GM12875 (cell line): ENCODE measurements at regions not wholly inside any gene's neighbourhood (a gene's known extent, or its start where the extent isn't known, plus 50 kb on each side); places are given as distances from the start of the nearest gene placed in this dataset.

Source experiments
- H3K4me3 ChIP-seq: one replicate; pipeline ENCODE4 v1.5.1; 2011; ENCODE audit warnings: low read depth, low read length, control low read depth
- TF ChIP-seq, protein P1 (sequence below): IDR thresholded peaks from 2 replicates; pipeline ENCODE4 v1.5.1; 2011; ENCODE audit warnings: low read depth, mild to moderate bottlenecking, control low read depth, inconsistent platforms, low read length, moderate library complexity, borderline replicate concordance; ENCODE audit not compliant: insufficient read depth

DNA sequence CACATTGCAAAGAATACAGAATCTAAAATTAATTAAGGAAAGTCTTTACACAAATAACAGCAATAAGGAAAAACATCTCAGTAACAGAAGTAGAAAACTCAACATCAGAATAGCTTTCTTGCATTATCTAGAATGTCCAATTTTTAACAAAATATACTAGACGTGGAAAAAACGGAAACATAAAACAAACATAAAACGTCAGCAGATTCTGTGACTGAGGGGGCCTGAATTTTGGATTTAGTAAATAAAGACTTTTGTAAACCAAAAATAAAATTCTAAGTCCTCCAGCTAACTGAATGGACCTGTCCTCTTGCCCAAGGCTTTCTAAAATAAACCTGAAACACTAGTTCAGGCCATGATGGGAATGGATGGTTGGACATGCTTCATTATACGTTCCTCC is 773.5 kb upstream of the LRRTM1 start:
- H3K4me3 ChIP-seq: no peak overlapping the region
- TF ChIP-seq, protein P1, sequence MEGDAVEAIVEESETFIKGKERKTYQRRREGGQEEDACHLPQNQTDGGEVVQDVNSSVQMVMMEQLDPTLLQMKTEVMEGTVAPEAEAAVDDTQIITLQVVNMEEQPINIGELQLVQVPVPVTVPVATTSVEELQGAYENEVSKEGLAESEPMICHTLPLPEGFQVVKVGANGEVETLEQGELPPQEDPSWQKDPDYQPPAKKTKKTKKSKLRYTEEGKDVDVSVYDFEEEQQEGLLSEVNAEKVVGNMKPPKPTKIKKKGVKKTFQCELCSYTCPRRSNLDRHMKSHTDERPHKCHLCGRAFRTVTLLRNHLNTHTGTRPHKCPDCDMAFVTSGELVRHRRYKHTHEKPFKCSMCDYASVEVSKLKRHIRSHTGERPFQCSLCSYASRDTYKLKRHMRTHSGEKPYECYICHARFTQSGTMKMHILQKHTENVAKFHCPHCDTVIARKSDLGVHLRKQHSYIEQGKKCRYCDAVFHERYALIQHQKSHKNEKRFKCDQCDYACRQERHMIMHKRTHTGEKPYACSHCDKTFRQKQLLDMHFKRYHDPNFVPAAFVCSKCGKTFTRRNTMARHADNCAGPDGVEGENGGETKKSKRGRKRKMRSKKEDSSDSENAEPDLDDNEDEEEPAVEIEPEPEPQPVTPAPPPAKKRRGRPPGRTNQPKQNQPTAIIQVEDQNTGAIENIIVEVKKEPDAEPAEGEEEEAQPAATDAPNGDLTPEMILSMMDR: no peak

DNA sequence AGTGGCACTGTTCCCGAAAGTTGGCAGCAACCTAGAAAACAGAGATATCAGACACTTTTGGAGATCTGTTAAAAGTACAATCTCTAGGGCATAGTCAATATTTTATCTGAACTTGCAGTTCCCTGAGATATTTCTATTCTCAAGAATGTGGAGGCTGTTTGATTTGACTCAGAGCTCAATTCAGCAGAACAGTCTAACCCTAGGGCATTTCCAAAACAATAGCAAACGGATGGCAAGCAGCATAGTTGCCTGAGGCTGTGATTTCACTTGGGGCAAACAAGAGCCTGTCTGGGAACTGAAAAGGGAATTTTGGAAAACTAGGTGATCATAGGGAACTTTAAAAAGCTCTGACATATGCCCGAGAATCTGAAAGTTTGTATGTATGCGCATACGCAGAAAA is 772.8 kb upstream of the LRRTM1 start:
- H3K4me3 ChIP-seq: no peak overlapping the region
- TF ChIP-seq, protein P1: no peak

DNA sequence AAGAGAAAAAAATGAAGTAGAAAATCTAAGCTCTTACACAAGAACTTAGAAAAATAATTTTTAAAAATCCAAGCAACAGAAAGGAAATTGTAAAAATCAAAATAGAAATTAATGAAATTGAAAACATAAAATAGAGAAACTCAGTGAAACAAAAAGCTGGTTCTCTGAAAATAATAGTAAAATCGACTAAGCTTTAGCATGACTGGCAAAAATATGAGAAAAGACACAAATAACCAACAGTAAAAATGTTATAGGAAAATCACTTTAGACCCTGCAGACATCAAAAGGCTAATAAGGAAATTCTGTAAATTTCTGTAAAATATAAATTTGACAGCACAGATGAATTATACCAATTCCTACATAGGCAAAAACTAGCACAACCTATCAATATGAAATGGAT is 768.9 kb upstream of the LRRTM1 start:
- no peak overlapping the region for H3K4me3 ChIP-seq
- TF ChIP-seq, protein P1: no peak

DNA sequence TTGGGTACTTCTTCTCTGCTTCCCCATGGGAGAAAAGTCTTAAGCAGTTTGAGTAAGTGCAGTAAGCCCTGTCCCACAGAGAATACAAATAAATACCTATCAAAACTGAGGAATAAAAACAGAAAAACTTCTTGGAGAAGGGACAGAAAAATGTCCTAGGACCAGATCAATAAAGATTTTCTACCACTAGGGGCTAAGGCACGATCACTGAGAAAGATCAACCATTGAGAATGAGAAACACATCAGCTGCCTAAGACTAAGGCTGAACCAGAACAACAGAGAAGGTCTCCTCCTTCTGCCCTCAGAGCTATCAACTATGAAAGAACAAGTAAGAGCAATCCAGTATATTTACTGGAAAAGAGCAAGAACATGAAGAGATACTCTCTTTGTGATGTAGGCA is 763.6 kb upstream of the LRRTM1 start:
- no peak overlapping the region for H3K4me3 ChIP-seq
- TF ChIP-seq, protein P1: no peak

DNA sequence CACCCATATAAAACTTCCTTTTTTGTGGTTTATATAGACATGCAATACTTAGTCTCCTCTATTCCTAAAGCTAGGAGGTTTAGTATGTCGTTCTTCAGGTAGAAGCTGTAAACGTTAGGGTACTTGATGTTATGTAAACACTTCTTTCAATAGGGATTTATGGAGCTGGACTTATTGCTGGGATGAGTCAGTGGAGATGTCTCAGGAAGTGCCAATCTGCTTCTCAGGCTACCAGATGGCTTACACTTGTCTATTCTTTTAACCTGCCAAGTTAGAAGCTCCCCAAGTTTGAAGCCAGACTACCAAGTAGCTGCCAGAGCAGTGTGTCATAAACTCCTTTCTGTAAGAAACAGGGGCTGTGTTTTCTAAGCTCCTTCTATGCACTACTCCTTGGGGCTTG is 756.5 kb upstream of the LRRTM1 start:
- TF ChIP-seq, protein P1: no peak
- H3K4me3 ChIP-seq: no peak overlapping the region

DNA sequence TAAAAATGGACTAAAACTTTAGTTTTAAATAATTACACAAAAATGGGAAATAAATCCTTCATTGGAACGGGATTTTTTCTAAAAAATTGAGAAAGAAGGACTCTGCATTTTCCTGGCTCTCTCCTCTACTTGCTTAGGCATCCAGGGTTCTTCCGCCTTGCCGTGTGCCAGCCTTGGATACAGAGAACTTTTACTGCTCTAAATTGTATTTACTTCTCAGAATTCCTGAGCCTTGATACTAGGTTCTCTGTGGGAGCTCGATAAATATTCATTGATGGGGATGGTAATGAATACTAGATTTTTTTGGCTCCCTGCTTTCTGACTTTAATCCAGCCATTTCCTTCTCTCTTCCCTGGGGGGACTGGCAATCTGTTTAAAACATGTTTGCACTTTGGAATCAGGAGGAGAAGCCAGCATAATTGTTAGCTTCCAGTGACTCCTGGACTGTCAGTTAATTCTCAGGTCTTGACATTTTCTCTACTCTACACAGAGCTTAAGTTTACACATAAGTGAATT is 746.1 kb upstream of the LRRTM1 start:
- TF ChIP-seq, protein P1: no peak
- no peak overlapping the region for H3K4me3 ChIP-seq

DNA sequence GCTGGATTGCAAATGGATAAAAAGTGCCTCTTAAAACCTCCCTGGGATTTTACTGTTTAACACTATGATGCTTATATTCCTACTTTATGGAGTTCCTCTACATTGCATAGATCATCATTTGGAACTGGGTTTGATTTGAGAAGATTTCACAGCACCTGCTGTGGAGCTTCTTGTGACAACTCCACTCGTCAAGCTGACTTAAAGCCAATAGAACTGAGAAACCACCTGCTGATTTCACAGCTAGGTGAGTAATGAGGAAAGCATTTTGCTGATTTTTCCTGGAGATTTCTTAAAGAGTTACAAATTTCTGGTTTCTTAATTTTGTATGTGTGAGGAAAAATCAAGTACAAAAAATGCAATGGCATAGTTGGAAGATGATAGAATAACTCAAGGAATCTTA is 739.1 kb upstream of the LRRTM1 start:
- TF ChIP-seq, protein P1: no peak

More for the DNA sequence above, 739.1 kb upstream of the LRRTM1 start:
- H3K4me3 ChIP-seq: no peak overlapping the region
